Fibroblast of skin of back (primary cell): ENCODE measurements at regions not wholly inside any gene's neighbourhood (a gene's known extent, or its start where the extent isn't known, plus 50 kb on each side); places are given as distances from the start of the nearest gene placed in this dataset.

Source experiments
- DNase-seq: peaks from one replicate; pipeline ENCODE4 v3.0.0-alpha.2; 2013

DNA sequence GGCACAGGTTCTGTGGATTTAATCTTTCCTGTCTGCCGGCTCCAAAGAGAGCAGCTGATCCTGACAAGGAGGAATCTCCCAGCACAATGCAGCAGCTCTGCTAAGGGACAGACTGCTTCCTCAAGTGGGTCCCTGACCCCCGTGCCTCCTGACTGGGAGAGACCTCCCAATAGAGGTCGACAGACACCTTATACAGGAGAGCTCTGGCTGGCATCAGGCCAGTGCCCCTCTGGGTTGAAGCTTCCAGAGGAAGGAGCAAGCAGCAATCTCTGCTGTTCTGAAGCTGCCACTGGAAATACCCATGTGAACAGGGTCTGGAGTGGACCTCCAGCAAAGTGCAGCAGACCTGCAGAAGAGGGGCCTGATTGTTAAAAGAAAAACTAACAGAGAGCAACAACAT, 630.2 kb upstream of the FTMT start:
- DNase-seq: no peak

DNA sequence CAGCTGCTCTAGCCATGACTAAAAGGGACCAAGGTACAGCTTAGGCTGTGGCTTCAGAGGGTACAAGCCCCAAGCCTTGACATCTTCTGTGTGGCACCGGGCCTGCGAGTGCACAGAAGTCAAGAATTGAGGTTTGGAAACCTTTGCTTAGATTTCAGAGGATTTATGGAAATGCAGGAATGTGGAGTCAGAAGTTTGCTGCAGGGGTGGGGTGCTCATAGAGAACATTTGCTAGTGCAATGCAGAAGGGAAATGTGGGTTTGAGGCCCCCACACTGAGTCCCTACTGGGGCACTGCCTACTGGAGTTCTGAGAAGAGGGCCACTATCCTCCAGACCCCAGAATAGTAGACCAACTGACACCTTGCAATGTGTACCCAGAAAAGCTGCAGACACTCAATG, 624.9 kb upstream of the FTMT start:
- DNase-seq: no peak

DNA sequence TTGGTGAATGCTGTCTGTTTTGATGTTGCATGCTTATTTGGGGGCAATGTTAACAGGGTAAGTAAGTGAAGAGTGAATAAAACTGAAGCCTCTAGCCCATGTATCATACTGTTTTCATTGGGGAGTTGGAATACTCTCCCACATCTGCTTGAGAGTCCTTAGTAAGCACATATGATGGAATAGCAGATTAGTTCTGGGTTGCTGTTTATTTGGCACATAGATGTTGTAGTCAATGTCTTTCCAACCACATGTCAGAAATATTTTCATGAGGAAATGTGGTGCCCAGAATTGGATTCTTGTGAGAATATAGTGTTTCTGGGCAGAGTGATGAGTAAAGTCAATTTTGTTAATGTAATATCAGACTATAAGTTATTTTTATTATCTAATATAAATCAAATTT, 611.7 kb upstream of the FTMT start:
- DNase-seq: no peak

DNA sequence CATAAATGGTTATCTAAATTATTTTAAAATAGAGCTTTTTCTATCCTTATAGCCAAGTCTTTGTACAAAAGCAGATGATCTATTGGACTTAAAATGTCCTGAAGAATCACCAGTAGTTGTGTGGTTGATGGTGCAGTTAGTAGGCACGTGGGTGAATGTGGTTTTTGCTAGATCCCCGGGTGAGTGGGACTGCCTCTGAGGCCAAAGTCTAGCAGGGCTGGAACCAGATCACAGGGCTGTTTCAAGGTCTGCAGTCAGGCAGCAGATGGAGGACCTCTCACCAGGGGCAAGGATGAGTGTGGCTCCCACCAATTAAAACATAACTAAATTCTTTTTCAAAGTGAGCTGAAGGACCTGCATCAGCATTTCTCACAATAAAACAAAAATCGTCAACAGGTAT, 604.7 kb upstream of the FTMT start:
- no peak for DNase-seq

DNA sequence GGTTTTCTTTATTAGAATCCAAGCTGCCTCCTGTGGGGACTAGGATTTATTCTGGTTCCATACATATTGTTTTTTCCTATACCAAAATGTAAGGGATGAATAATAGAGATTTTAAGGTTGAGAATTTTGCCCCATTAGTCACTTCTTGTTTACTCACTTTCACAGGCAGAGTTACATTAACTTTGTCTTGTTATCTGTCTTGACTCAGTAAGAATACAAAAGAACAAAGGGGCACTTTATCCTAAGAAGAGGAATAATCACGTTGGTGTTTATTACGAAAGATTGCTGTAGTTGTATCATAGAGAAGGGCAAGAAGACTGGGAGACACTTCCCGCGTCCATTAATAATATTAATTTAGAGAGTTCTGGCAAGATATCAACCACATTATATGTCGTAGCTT, 599.7 kb upstream of the FTMT start:
- peak; percentile 31 for DNase-seq

DNA sequence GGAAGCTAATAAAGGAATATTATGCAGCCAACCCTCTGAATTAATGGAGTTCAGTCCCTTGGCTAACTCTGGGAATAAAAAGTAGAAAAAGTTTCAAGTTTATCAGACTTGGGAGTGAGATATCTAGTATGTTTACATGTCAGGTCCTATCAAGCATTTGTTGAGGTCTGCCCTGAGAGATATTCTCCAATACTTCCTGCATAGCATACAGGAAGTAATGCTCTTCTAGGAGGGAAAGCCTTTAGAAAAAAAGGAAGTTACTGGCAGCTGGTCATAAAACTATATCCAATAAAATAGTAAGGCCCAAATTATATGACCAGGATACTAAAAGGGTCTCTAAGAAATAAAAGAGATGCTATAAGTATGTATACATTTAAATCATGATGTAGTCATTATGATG, 594.1 kb upstream of the FTMT start:
- no peak for DNase-seq

DNA sequence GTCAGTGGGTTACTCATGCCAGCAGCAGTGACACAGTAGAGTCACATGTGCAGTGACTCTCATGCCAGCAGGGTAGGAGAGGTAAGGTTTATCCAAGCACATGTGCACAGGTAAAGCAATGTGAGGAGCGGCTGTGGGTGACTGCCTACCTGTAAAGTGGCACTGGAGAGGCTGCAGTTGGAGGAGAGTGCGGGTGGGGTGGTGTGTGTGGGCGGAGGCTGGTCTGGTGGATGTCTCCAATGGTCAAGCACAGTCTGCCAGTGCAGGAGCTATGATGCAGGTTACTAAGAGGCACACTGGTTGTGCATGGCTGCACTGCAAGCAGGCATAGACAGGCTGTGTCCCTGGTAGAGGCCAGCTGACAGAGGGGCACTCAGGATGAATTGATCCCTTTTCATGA, 588.2 kb upstream of the FTMT start:
- DNase-seq: no peak

DNA sequence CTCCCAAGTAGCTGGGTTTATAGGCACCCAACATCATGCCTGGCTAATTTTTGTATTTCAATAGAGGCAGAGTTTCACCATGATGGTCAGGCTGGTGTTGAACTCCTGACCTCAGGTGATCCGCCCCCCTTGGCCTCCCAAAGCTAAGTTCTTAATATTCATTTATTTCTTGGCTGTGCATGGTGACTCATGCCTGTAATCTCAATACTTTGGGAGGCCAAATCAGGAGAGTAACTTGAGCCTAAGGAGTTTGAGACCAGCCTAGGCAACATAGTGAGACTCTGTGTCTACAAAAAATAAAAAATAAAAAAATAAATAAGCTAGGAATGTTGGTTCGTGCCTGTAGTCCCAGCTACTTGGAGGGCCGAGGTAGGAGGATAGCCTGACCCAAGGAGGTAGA, 587.1 kb upstream of the FTMT start:
- DNase-seq: no peak

DNA sequence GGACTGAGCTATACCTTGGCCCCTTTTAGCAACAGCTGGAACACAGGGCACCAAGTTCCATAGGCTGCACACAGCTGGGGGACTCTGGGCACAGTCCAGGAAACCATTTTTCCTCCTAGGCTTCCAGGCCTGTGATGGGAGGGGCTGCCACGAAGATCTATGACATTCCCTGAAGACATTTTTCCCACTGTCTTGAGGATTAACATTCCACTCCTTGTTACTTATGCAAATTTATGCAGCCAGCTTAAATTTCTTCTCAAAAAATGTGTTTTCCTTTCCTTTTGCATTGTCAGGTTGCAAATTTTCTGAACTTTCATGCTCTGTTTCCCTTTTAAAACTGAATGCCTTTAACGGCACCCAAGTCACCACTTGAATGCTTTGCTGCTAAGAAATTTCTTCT, 580.1 kb upstream of the FTMT start:
- no peak for DNase-seq

DNA sequence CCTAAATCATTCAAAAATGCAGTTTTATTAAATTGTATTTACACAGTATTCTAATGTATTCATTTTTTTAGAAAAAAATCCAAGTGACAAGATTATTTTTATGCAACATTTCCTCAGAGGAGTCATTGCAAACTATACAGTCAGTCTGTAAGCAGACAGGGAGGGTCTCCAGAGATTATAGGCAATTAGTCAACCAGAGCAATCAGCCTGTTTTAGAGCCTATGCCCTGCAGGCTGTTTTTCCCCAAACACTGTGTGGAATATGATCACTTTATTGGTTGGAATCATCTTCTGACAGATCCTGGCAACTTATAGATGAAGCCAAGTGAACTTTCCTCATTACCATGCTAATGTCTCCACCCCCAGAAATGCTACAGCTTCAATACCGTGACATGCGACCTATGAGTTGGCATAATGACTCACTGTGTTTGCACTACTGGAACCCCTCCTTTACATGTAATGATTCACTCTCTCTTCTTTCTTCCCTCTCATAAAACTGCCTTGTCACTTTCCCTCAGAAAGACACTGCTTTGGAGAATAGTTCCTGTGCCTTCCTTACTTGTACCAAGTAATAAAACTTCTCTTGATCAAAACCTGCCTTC, 577.7 kb upstream of the FTMT start:
- DNase-seq: peak; percentile 96

DNA sequence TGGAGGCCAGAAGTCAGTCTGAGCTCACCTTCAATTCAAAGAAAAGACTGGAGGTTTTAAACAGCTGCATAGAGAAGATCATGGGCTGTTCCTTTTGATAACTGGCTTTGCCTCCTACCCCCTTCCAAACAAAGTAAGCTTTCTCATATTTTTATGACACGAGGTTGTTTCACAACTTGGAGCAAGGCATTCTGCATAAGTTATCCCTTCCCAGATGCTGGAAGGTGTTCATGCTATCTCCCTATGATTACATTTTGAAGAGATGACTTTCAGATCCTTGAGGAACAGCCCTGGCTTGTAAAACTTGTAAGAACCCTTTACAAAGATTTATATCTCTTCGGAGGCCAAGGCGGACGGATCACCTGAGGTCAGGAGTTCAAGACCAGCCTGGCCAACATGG, 571.9 kb upstream of the FTMT start:
- no peak for DNase-seq

DNA sequence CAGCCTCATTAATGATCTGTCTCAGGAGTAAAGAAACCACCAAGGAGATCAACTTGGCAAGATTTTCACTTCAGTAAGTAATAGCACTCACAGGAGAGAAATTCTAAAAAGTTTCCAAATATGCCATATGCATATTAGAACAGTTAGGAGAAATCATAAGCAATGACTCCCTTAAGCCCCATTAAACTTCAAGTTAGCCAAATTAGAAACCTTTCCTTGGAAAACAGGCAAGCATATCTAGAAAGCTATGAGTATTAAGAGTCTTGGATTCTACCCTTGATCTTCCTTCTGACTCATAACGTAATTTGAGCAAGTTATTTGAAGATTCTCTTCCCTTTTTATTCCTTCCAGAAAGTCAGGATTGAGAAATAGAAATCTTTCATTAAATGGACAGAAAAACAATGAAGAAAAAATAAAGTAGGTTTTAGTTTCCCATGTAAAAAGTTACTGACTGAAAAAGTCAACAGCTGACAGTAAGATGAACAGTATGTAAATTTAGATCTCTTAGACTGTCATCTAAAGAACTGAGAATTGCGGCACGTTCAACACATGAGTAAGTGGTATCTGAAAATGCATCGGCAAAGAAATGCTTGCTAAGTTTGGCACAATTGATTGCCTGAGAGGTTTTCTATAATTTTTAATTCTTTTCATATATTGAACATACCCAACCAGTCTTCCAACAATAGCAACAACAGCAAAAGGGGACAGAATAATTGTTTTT, 565.7 kb upstream of the FTMT start:
- DNase-seq: peak; percentile 5

DNA sequence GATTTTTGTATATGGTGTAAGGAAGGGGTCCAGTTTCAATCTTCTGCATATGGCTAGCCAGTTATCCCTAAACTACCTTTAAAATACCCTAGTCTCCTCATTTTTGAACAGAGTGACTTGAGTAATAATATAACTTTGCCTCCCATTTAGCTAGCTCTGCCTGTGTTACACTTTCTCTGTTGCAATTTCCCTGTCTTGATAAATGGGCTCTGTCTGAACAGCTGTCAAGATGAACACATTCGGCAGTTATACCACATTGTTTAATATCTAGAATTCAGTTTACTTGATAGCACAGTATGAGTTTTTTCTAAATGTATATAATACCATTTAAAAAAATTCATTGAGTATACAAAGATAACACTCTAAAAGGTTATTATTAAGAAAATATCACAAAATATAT, 562.9 kb upstream of the FTMT start:
- no peak for DNase-seq

DNA sequence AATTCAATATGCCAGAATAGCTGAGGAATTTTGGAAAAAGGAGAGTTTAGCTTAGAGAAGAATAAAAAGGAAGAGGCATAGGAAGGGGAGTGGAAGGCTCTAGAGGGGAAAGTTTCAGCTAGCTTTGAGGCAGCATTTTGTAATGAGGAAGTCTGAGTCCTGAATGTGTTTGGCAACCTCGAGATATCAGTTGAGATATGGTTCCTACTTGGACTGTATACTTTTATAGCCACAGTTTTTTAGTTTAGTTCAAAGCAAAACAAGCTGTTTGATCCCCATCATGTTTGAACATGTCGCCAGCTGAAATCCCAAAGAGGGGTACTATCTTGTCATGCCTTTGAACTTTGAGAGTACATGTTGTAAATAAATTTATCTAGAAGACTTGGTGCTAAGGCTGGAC, 559.0 kb upstream of the FTMT start:
- no peak for DNase-seq

DNA sequence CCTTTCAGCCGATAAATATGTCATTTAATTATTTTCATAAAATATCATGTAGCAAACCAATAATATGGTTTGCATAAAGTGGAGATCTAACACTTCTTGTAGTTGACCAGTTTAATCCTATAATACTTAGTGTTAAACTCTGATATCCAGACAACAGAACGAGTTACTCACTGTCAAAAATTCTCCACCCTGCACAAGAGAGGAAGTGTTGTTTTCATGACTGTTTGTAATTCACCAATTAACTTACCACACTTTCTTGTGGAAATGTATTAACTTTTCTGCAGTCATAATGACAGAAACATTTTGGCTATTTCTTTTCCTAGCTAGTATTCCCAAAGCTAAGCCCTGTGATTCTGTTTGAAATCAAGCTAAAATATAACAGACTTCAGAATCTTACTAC, 555.3 kb upstream of the FTMT start:
- no peak for DNase-seq

DNA sequence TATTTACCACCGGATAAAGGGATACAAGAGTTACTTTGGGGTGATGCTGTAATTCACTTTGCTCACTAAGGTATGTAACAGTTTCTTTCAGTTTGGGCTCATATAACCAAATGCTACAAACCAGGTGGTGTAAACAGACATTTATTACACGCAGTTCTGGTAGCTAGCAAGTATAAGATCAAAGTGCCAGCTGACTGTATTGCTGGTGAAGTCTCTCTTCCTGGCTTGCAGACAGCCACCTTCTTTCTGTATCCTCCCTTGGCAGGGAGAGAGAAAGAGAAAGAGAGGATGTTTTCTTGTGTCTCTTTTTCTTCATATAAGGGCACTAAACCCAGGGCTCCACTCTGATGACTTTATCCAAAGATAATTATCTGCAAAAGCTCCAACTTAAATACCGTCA, 552.5 kb upstream of the FTMT start:
- DNase-seq: no peak

DNA sequence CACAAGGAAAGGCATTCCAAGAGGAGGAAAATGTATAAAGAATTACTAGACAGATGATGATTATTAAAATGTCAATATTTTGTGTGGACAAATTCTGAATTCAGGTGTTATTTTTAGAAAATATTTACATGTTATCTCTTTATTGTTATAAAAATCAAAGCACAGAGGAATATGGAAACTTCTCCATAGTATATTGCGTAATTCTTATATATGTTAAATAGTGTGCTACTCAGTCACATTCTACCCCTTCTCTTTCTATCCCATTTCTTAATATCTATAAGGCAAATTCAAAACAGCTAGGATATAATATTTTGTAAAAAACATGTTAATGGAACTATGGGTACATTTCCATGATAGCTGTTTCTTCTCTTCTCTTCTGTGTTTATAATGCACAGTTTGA, 546.8 kb upstream of the FTMT start:
- no peak for DNase-seq

DNA sequence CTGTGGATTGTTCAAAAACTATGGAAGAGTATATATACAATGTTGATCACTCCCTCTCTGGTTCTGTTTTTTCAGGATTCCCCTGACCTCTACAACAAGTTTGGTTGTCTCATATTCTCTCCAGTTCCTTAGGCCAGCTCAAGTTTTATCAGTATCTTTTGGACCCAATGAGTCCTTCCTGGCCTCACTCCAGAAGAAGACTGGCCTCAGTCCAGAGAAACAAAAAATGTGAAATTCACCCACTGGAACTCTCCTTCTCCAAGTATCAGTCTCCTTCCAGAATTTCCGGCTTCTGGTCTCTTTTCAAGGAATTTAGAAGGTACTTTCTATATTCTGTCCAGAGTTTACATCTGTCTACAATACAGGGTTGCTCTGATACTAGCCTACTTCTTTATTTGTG, 537.8 kb upstream of the FTMT start:
- DNase-seq: peak; percentile 3

DNA sequence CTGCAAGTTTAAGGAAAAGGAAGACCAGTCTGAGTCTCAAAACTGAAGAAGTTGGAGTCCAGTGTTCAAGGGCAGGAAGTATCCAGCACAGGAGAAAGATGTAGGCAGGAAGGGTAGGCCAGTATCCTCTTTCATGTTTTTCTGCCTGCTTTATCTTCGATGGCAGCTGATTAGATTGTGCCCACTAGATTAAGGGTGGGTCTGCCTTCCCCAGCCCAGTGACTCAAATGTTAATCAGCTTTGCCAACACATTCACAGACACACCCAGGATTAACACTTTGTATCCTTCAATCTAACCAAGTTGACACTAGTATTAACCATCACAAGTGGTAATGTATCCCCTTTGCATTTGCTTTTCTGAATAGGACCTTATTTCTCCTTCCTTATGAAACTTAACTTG, 535.9 kb upstream of the FTMT start:
- DNase-seq: no peak

DNA sequence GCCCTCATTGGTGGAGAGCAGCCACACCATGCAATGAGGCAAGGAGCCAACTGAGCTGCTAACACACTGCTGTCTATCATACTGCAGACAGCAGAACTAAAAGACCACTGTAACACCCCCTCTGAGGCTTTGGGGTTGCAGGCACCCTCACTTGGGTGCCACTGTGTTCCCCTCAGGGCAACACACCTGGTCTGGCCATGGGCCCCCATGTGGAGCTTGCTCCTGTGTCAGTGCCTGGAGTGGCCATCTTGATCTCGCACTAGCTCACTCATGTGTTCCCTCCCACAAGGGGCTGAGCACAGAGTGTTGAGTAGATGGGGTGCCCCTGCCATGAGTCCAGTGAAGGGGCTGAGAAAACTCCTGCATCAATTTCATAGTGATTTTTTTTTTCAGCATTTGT, 532.4 kb upstream of the FTMT start:
- DNase-seq: no peak

DNA sequence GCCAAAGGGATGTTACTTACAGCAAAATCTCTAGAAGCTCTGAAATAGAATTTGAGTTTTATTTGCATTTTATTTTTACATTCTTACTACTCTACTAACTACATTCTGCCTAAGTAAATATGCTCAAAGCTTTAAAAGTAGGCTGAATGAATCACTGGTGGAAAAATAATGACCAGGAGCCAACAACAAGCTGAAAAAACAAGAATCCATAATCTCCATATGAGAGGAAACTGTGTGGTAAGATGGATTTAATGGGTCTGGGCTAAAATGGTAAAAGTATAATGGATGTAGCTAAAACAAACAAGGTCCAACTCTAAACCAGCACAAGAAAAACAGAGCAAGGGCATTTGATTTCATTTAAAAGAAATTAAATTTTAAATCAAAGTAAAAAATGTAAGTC, 525.8 kb upstream of the FTMT start:
- peak; percentile 66 for DNase-seq

DNA sequence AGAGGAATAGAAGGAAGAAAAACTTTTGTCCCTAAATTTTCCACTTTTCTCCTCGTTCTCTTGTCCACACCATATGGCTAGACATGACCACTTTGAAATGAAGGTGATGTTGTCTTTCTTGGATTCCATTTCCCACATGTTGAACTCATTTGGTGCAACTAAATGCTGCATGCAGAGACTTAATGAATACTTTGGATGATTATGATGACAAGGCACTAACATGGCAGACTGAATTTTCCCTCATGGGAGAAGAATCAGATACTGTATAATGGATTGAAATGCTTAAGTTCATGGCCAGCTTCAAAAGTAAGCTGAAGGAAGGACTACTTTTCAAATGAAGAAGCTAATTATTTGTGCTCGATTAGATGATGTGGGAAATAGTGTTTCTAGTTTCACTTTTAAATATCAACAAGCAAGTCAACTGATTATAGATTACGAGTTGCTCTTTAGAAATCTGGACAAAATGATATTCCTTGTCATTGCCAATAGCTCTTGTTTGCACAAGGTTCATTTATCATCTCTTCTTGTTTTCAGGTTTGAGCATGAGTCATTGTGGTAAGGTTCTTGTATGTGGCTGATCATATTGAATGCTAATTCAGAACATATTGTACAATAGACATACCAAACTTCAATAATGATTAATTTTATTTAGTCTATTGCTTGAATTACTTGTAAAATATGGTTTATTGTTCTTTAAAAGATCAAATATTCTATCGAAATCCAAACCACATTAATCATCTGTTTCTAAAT, 501.3 kb upstream of the FTMT start:
- peak; percentile 19 for DNase-seq

DNA sequence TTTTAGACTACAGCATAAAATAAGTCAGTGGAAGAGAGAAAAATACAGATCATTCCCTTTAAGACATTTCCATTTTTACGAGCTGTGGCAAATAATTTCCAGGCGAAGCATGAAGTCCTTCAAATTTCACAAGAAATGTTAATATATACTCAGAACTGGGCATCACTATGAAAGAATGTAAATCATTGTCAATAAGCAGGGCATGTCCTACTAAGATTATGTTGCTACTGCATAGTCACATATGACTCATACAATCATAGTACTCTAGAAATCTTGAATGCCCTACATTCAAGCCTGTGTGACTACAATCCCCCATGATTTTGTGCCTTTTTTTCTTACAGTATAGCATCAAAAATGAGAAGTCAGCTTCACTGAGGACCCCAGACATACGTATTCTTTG, 485.2 kb upstream of the FTMT start:
- DNase-seq: peak; percentile 89

DNA sequence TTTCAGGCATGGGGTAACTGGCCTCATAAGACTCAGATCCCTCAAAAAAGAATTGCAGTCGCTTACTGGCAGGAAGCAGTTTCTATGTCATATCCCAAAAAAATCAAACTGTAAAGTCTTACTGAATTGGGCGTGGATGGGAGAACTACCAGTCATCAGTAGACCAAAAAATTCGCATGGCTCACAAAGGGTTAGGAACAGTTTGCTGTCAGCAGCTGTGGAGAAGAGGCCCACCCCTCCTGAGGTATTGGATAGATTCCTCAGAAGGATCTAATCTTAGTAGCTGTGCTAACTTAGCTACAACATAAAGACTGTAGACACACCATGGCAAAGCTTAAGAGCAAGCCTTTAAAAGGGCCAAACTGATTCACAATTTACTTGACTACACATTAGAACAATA, 478.3 kb upstream of the FTMT start:
- no peak for DNase-seq
